Osteoblast (primary cell): ENCODE measurements at regions not wholly inside any gene's neighbourhood (a gene's known extent, or its start where the extent isn't known, plus 50 kb on each side); places are given as distances from the start of the nearest gene placed in this dataset.

ENCODE experiments used
- DNase-seq: peaks from one replicate; pipeline ENCODE4 v3.0.0; 2011; ENCODE audit warnings: low spot score, mixed read lengths; ENCODE audit not compliant: insufficient read length; ENCODE audit errors: missing footprints
- H2AFZ ChIP-seq: 2 replicates; pipeline ENCODE4 v1.6.0; 2011; ENCODE audit warnings: mild to moderate bottlenecking, low read length
- H3K27ac ChIP-seq: 2 replicates; pipeline ENCODE4 v1.5.1; 2011; ENCODE audit warnings: mild to moderate bottlenecking, low read depth, low read length, moderate library complexity
- H3K27me3 ChIP-seq: 2 replicates; pipeline ENCODE4 v1.6.0; 2012; ENCODE audit warnings: mild to moderate bottlenecking, control low read depth, inconsistent platforms, low read length, moderate library complexity; ENCODE audit not compliant: insufficient read depth
- H3K36me3 ChIP-seq: 2 replicates; pipeline ENCODE4 v1.5.1; 2011; ENCODE audit warnings: mild to moderate bottlenecking, low read length, control low read depth, moderate library complexity; ENCODE audit not compliant: insufficient read depth
- H3K4me1 ChIP-seq: 2 replicates; pipeline ENCODE4 v1.5.1; 2011; ENCODE audit warnings: mild to moderate bottlenecking, low read length, control low read depth, moderate library complexity; ENCODE audit not compliant: insufficient read depth
- H3K4me2 ChIP-seq: 2 replicates; pipeline ENCODE4 v1.6.0; 2011; ENCODE audit warnings: mild to moderate bottlenecking, low read length; ENCODE audit not compliant: insufficient read depth
- H3K4me3 ChIP-seq: fragments of 200-600 bp; sonication (generic); 3 replicates; pipeline ENCODE4 v1.5.1; 2012; ENCODE audit warnings: mild to moderate bottlenecking, low read length, inconsistent platforms; ENCODE audit not compliant: insufficient read depth
- H3K79me2 ChIP-seq: 2 replicates; pipeline ENCODE4 v1.6.0; 2012; ENCODE audit warnings: mild to moderate bottlenecking, low read length, control low read depth, inconsistent platforms; ENCODE audit not compliant: insufficient read depth
- H3K9me3 ChIP-seq: 2 replicates; pipeline ENCODE4 v1.5.1; 2011; ENCODE audit warnings: low read depth, low read length, control low read depth
- H4K20me1 ChIP-seq: 2 replicates; pipeline ENCODE4 v1.6.0; 2012; ENCODE audit warnings: mild to moderate bottlenecking, low read length, control low read depth; ENCODE audit not compliant: insufficient read depth
- TF ChIP-seq, protein P1 (sequence below): IDR thresholded peaks from 2 replicates; pipeline ENCODE4 v1.5.1; 2011; ENCODE audit warnings: mild to moderate bottlenecking, low read depth, low read length, moderate library complexity; ENCODE audit errors: extremely low read depth

DNA sequence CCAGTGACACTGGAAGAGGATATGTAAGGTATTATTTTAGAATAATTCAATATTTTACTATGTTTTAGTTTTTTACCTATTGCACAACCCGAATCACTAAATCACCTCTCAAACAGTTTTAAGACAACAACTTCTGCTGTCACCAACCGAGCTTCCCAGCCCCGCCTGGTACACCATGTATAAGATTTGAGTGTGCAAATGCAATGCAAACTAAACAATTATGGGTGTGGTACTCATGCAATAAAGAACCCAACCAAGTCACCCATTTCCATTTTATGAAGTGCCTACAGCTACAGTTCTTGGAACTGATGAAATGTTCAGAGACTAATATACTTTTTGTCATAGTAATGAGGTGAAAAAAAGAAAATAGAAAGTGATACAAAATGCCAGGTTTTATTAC is 256.2 kb downstream of the TAFA4 start:
- H3K36me3 ChIP-seq: no peaks in the 10 kb centered on the region
- no peaks in the 10 kb centered on the region for H3K4me1 ChIP-seq
- H3K4me3 ChIP-seq: no peak overlapping the region
- no peak for DNase-seq
- H2AFZ ChIP-seq: no peak overlapping the region
- peaks cover 2% of the 10 kb centered on the region for H3K9me3 ChIP-seq
- H3K27ac ChIP-seq: no peak overlapping the region
- no peaks in the 10 kb centered on the region for H4K20me1 ChIP-seq
- H3K27me3 ChIP-seq: no peaks in the 10 kb centered on the region
- H3K79me2 ChIP-seq: no peaks in the 10 kb centered on the region
- TF ChIP-seq, protein P1, sequence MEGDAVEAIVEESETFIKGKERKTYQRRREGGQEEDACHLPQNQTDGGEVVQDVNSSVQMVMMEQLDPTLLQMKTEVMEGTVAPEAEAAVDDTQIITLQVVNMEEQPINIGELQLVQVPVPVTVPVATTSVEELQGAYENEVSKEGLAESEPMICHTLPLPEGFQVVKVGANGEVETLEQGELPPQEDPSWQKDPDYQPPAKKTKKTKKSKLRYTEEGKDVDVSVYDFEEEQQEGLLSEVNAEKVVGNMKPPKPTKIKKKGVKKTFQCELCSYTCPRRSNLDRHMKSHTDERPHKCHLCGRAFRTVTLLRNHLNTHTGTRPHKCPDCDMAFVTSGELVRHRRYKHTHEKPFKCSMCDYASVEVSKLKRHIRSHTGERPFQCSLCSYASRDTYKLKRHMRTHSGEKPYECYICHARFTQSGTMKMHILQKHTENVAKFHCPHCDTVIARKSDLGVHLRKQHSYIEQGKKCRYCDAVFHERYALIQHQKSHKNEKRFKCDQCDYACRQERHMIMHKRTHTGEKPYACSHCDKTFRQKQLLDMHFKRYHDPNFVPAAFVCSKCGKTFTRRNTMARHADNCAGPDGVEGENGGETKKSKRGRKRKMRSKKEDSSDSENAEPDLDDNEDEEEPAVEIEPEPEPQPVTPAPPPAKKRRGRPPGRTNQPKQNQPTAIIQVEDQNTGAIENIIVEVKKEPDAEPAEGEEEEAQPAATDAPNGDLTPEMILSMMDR: no peak
- H3K4me2 ChIP-seq: no peak overlapping the region

DNA sequence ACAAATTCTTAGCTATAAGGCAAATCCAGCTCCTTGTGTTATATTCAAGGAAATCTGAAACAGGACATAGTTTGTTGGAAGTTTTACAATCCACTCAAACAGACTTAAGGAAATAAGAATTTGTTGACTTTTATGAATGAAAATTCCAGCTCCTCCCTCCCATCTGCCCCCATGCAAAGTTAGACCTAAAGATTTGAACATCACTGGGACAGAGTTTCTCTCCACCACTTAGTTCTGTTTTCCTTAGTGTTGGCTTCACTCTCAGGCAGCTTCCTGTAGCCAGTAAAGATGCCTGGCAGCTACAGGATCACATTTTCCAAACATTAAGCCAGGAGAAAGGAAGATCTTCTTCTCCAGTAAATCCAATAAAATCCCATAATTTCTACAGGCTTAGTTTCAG is 265.0 kb downstream of the TAFA4 start:
- no peak overlapping the region for H3K4me2 ChIP-seq
- H3K27ac ChIP-seq: no peak overlapping the region
- TF ChIP-seq, protein P1: no peak
- no peaks in the 10 kb centered on the region for H3K79me2 ChIP-seq
- no peak overlapping the region for H2AFZ ChIP-seq
- DNase-seq: no peak
- H3K4me1 ChIP-seq: no peaks in the 10 kb centered on the region
- H4K20me1 ChIP-seq: no peaks in the 10 kb centered on the region
- H3K4me3 ChIP-seq: no peak overlapping the region
- no peaks in the 10 kb centered on the region for H3K27me3 ChIP-seq
- H3K36me3 ChIP-seq: no peaks in the 10 kb centered on the region
- peaks cover under 1% of the 10 kb centered on the region for H3K9me3 ChIP-seq

DNA sequence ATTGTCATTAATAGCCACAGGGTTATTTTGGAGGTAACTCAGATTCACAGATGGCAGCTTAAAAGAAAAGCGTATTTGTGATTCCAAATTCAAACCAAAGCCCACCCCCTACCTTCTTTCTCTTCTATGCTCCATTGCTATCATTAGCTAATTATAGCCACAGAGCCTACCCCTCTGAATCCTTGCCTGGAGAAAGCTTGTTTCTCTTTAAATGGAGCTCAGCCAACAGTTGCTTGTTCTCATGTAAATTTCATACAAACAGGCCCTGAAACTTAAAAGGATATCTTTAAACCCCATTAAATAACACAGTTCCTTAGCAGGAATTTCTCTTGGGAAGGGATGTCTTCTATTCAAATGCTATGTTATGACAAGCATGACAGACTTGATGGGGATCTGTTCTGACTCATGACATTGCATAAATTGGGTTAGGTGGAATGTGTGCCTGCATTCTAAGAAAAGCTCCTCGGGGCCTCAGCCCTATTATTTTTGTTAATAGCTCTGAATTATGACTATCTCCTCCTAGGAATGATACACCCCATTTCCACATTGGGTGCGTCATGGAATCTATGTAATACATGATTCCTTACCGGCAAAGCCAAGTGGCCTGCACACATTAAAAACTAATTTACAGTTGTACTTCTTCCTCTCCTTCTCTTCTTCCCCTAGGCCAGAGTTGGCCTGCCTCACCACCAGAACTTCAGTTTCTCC is 265.8 kb downstream of the TAFA4 start:
- no peak for DNase-seq
- Histone ChIP-seq H3K4me3 (no peak overlapping the region), H3K79me2 (no peaks in the 10 kb centered on the region), H3K36me3 (no peaks in the 10 kb centered on the region), H2AFZ (no peak overlapping the region), H3K9me3 (peaks cover 2% of the 10 kb centered on the region), H3K27me3 (no peaks in the 10 kb centered on the region), H4K20me1 (no peaks in the 10 kb centered on the region), H3K4me1 (no peaks in the 10 kb centered on the region), H3K27ac (no peak overlapping the region), H3K4me2 (no peak overlapping the region)
- TF ChIP-seq, protein P1: no peak

- Histone ChIP-seq H3K27ac (no peak overlapping the region), H3K9me3 (peaks cover 2% of the 10 kb centered on the region), H2AFZ (no peak overlapping the region), H3K79me2 (no peaks in the 10 kb centered on the region), H3K4me3 (no peak overlapping the region), H3K27me3 (no peaks in the 10 kb centered on the region), H4K20me1 (no peaks in the 10 kb centered on the region), H3K4me1 (no peaks in the 10 kb centered on the region), H3K4me2 (no peak overlapping the region), H3K36me3 (no peaks in the 10 kb centered on the region)
- no peak for DNase-seq
- TF ChIP-seq, protein P1: no peak
Observed at GRCh38 chr3:68664276-68664675, 268.1 kb downstream of the TAFA4 start.
